Cardiac septum (tissue), 1 donor: ENCODE measurements at regions not wholly inside any gene's neighbourhood (a gene's known extent, or its start where the extent isn't known, plus 50 kb on each side); places are given as distances from the start of the nearest gene placed in this dataset.
"Not testable (repeated sequence)": the region's sequence is repeated elsewhere in the genome, so short reads cannot be mapped to it uniquely, and the experiment has no call there.

ENCODE experiments used
- DNase-seq: peaks from one replicate; pipeline ENCODE4 v3.0.0-alpha.2; 2020; ENCODE audit warnings: low spot score
- intact Hi-C: fragments of 100-400 bp; cut with DNase I; formaldehyde crosslinking; loops from one replicate; pipeline ENCODE4 v1.14.0; 2022
- donor health status: DM: no; HTN: no; CAD: no.

- intact Hi-C loops, result no loop called here
- DNase-seq, result no peak
Observed at GRCh38 chr12:63003223-63003819, 68.4 kb upstream of the PPM1H start.

GRCh38 chr12:63002059-63002458 lies 67.1 kb upstream of the PPM1H start:
- DNase-seq, result not testable (repeated sequence)

GRCh38 chr12:62998454-62998853 lies 63.5 kb upstream of the PPM1H start:
- DNase-seq, result no peak
- intact Hi-C loops, result no loop called here

More at GRCh38 chr12:63002059-63002458, 67.1 kb upstream of the PPM1H start:
- intact Hi-C loops, result not testable (repeated sequence)

GRCh38 chr12:62995097-62995496 lies 60.1 kb upstream of the PPM1H start:
- intact Hi-C loops, result no loop called here
- no peak for DNase-seq

GRCh38 chr12:62986844-62987243 lies 51.9 kb upstream of the PPM1H start:
- DNase-seq, result no peak
- intact Hi-C loops, result no loop called here
